Mesendoderm (in vitro differentiated cells): ENCODE measurements at regions not wholly inside any gene's neighbourhood (a gene's known extent, or its start where the extent isn't known, plus 50 kb on each side); places are given as distances from the start of the nearest gene placed in this dataset.

Experiments
- DNase-seq: peaks from one replicate; pipeline ENCODE4 v3.0.0; 2013
- H2AK5ac ChIP-seq: 2 replicates; pipeline ENCODE4 v1.6.1; 2013; ENCODE audit warnings: low read length, inconsistent platforms
- H2BK120ac ChIP-seq: 2 replicates; pipeline ENCODE4 v1.6.1; 2013; ENCODE audit warnings: low read depth, mild to moderate bottlenecking, low read length, moderate library complexity, mixed read lengths
- H2BK15ac ChIP-seq: replicated peaks from 2 replicates; pipeline ENCODE4 v1.6.1; 2013; ENCODE audit warnings: low read depth, mild to moderate bottlenecking, moderate library complexity
- H2BK5ac ChIP-seq: 2 replicates; pipeline ENCODE4 v1.6.1; 2013; ENCODE audit warnings: low read length, inconsistent platforms
- H3K18ac ChIP-seq: 2 replicates; pipeline ENCODE4 v1.6.1; 2013; ENCODE audit warnings: mild to moderate bottlenecking, low read length, mixed read lengths
- H3K23ac ChIP-seq: one replicate; pipeline ENCODE4 v1.6.1; 2013; ENCODE audit warnings: low read length
- H3K27ac ChIP-seq: 2 replicates; pipeline ENCODE4 v1.5.1; 2013; ENCODE audit warnings: low read depth, mild to moderate bottlenecking, inconsistent platforms, low read length, moderate library complexity
- H3K27me3 ChIP-seq: 2 replicates; pipeline ENCODE4 v1.6.1; 2013; ENCODE audit warnings: low read length, control low read depth, mild to moderate bottlenecking, inconsistent platforms; ENCODE audit not compliant: insufficient read depth, poor library complexity
- H3K36me3 ChIP-seq: 2 replicates; pipeline ENCODE4 v1.6.1; 2013; ENCODE audit warnings: low read length, inconsistent platforms; ENCODE audit not compliant: control insufficient read depth, insufficient read depth
- H3K4ac ChIP-seq: one replicate; pipeline ENCODE4 v1.6.1; 2013; ENCODE audit warnings: low read depth, mild to moderate bottlenecking, low read length, moderate library complexity
- H3K4me1 ChIP-seq: 2 replicates; pipeline ENCODE4 v1.6.1; 2013; ENCODE audit warnings: low read depth, low read length, inconsistent platforms; ENCODE audit not compliant: control insufficient read depth
- H3K4me2 ChIP-seq: 2 replicates; pipeline ENCODE4 v1.6.1; 2013; ENCODE audit warnings: low read length
- H3K4me3 ChIP-seq: 2 replicates; pipeline ENCODE4 v1.5.1; 2013; ENCODE audit warnings: mild to moderate bottlenecking, low read length
- H3K56ac ChIP-seq: one replicate; pipeline ENCODE4 v1.6.1; 2013; ENCODE audit warnings: low read length
- H3K79me1 ChIP-seq: 2 replicates; pipeline ENCODE4 v1.6.1; 2013; ENCODE audit warnings: low read length, inconsistent platforms
- H3K79me2 ChIP-seq: 2 replicates; pipeline ENCODE4 v1.6.1; 2013; ENCODE audit warnings: mild to moderate bottlenecking, low read length; ENCODE audit not compliant: control insufficient read depth, insufficient read depth
- H3K9ac ChIP-seq: 2 replicates; pipeline ENCODE4 v1.6.1; 2013; ENCODE audit warnings: low read length, inconsistent platforms
- H4K5ac ChIP-seq: one replicate; pipeline ENCODE4 v1.6.1; 2013; ENCODE audit warnings: low read length
- H4K8ac ChIP-seq: one replicate; pipeline ENCODE4 v1.6.1; 2013; ENCODE audit warnings: low read depth, mild to moderate bottlenecking, control low read depth, low read length, moderate library complexity
- WGBS: extraction: QIAGEN DNeasy Blood & Tissue Kit; methylation state at CpG from one replicate; pipeline ENCODE4 v1.1.7; 2013; ENCODE audit warnings: low lambda C conversion rate, missing lambda C conversion rate; ENCODE audit not compliant: insufficient coverage; ENCODE audit errors: extremely low coverage; 5-methylcytosine and 5-hydroxymethylcytosine counted together

DNA sequence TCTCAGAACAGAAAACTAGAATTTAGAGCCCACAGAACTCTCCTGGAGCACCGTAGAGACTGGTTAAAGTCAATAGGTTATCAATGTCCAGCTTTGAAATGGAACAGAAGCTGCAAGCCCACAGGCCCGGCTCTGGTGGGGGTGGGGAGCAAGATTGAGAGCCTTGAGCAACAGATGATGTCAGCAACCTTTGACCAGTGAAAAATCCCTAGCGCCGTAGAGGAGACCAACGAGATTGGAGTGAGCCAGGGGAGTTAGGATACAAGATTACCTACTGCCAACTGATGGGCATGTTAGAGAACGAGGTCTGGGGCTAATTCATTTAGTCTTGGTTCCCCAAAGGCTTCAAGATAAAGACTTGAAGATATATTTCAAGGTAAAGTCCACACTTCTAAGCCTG is 345.5 kb upstream of the LMCD1 start:
- Histone ChIP-seq H3K27me3 (no peaks in the 10 kb centered on the region), H3K4me3 (no peak overlapping the region), H3K27ac (no peak overlapping the region), H3K4me2 (no peak overlapping the region), H3K79me1 (no peaks in the 10 kb centered on the region), H3K36me3 (no peaks in the 10 kb centered on the region), H3K4me1 (peaks cover 4% of the 10 kb centered on the region), H4K8ac (no peak overlapping the region), H3K9ac (no peak overlapping the region), H2BK5ac (no peak overlapping the region), H2AK5ac (no peak overlapping the region), H3K56ac (no peak overlapping the region), H3K79me2 (no peaks in the 10 kb centered on the region), H3K4ac (peak overlapping the region; percentile 26), H2BK15ac (no peak overlapping the region), H3K18ac (no peak overlapping the region), H4K5ac (no peak overlapping the region), H2BK120ac (no peak overlapping the region), H3K23ac (no peak overlapping the region)
- no CpG with 5 or more reads among the region's 6 CpGs for WGBS
- DNase-seq: no peak

DNA sequence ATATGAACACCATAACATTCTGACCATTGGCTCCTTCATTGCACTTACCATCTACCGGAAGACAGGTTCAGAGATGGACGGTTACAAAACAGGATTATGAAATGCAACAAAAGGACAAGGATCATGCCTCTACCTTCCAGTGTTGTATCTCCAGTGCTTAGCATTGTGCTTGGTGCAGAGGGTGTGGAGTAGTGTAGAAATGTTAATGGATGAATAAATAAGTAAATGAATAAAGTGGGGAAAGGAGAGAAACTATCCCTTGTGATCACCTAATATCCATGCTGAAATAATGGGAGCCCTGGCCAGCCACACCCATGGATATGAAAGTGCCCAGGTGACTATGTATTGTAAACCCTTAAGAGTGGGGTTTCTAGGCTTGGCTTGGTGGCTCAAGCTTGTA is 344.8 kb upstream of the LMCD1 start:
- H4K5ac ChIP-seq: no peak overlapping the region
- H2BK15ac ChIP-seq: no peak overlapping the region
- H3K79me1 ChIP-seq: no peaks in the 10 kb centered on the region
- WGBS: no CpG with 5 or more reads among the region's 2 CpGs
- DNase-seq: no peak
- no peak overlapping the region for H3K56ac ChIP-seq
- H2AK5ac ChIP-seq: no peak overlapping the region
- H3K23ac ChIP-seq: no peak overlapping the region
- H2BK5ac ChIP-seq: no peak overlapping the region
- no peak overlapping the region for H3K9ac ChIP-seq
- H3K4me3 ChIP-seq: no peak overlapping the region
- no peak overlapping the region for H3K4me2 ChIP-seq
- H4K8ac ChIP-seq: no peak overlapping the region
- peaks cover 4% of the 10 kb centered on the region for H3K4me1 ChIP-seq
- H3K79me2 ChIP-seq: no peaks in the 10 kb centered on the region
- H2BK120ac ChIP-seq: no peak overlapping the region
- H3K4ac ChIP-seq: no peak overlapping the region
- no peak overlapping the region for H3K27ac ChIP-seq
- H3K36me3 ChIP-seq: no peaks in the 10 kb centered on the region
- no peaks in the 10 kb centered on the region for H3K27me3 ChIP-seq
- H3K18ac ChIP-seq: no peak overlapping the region

DNA sequence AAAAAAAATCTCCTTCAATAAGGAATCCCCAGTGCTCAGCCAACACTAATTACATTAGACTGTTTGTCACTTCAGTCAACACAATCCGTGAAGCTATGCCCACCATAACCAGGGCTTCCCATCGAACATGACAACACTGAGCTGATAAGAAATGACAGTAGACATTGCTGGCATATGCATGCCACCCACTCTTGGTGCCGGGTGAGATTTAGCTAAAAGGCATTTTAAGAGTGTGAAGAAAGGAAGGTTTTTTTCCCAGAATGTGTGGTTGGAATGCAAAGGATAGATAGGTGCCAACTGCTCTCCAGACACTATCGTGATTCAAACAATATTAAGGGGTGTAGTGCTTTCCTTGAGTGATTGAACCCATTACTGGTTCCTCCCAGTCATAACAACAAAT is 344.0 kb upstream of the LMCD1 start:
- Histone ChIP-seq H3K27me3 (no peaks in the 10 kb centered on the region), H3K18ac (no peak overlapping the region), H2BK15ac (peak overlapping the region; percentile 45), H3K4me1 (peaks cover 4% of the 10 kb centered on the region), H3K4ac (peak overlapping the region; percentile 68), H3K4me3 (no peak overlapping the region), H3K36me3 (no peaks in the 10 kb centered on the region), H3K79me2 (no peaks in the 10 kb centered on the region), H2BK5ac (no peak overlapping the region), H4K8ac (no peak overlapping the region), H3K27ac (no peak overlapping the region), H3K56ac (no peak overlapping the region), H2AK5ac (no peak overlapping the region), H4K5ac (no peak overlapping the region), H3K4me2 (no peak overlapping the region), H3K79me1 (no peaks in the 10 kb centered on the region), H2BK120ac (no peak overlapping the region), H3K23ac (no peak overlapping the region), H3K9ac (no peak overlapping the region)
- no CpG with 5 or more reads among the region's 4 CpGs for WGBS
- no peak for DNase-seq

DNA sequence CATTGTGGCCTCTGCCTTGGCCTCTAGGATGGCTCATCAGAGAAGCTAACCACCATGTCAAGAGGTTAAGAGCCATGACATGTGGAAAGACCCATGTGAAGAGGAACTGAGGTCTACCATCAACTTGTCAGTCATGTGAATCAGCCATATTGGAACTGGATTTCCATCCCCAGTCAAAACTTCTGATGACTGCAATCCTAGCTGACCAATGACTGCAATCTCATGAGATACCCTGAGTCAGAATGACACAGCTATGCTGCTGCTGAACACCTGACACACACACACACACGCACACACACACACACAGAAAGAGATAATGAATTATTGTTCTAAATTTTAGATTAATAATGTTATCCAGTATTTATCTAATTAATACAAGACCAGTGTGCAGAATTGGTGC is 337.5 kb upstream of the LMCD1 start:
- WGBS: no CpG with 5 or more reads among the region's 1 CpG
- H2AK5ac ChIP-seq: no peak overlapping the region
- no peak overlapping the region for H3K18ac ChIP-seq
- H3K36me3 ChIP-seq: no peaks in the 10 kb centered on the region
- no peak overlapping the region for H3K4me3 ChIP-seq
- H3K4me2 ChIP-seq: no peak overlapping the region
- no peak overlapping the region for H4K5ac ChIP-seq
- H4K8ac ChIP-seq: no peak overlapping the region
- H3K9ac ChIP-seq: no peak overlapping the region
- H3K27ac ChIP-seq: no peak overlapping the region
- peaks cover 2% of the 10 kb centered on the region for H3K27me3 ChIP-seq
- H3K4me1 ChIP-seq: peaks cover 2% of the 10 kb centered on the region
- no peak for DNase-seq
- no peak overlapping the region for H2BK15ac ChIP-seq
- H2BK5ac ChIP-seq: no peak overlapping the region
- H3K4ac ChIP-seq: no peak overlapping the region
- H3K23ac ChIP-seq: no peak overlapping the region
- H3K79me1 ChIP-seq: no peaks in the 10 kb centered on the region
- H3K56ac ChIP-seq: no peak overlapping the region
- no peaks in the 10 kb centered on the region for H3K79me2 ChIP-seq
- H2BK120ac ChIP-seq: no peak overlapping the region

DNA sequence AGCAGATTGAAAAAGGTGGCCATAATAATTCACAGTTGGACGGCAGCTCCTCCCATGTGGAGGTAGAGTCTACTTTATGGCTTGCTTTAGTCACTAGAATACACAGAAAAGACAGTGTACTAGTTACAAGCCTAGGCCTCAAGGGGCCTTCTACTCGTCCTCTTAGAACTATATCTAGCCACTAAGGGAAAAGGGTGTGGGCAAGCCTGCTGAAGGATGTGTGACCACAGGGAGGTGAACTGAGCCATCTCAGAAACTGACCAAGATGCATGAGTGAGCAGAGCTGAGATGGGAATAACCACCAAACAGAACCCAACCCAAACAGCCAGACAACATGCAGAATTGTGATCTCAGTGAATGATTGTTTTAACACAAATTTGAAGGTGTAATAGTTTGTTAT is 335.6 kb upstream of the LMCD1 start:
- no peaks in the 10 kb centered on the region for H3K4me1 ChIP-seq
- H2AK5ac ChIP-seq: no peak overlapping the region
- H3K4me2 ChIP-seq: no peak overlapping the region
- H3K79me1 ChIP-seq: no peaks in the 10 kb centered on the region
- H3K23ac ChIP-seq: no peak overlapping the region
- no peaks in the 10 kb centered on the region for H3K79me2 ChIP-seq
- H3K9ac ChIP-seq: no peak overlapping the region
- no CpG with 5 or more reads among the region's 2 CpGs for WGBS
- H2BK120ac ChIP-seq: no peak overlapping the region
- H2BK15ac ChIP-seq: peak overlapping the region; percentile 27
- H3K4me3 ChIP-seq: no peak overlapping the region
- H3K56ac ChIP-seq: no peak overlapping the region
- peaks cover 2% of the 10 kb centered on the region for H3K27me3 ChIP-seq
- no peaks in the 10 kb centered on the region for H3K36me3 ChIP-seq
- H3K18ac ChIP-seq: no peak overlapping the region
- no peak overlapping the region for H4K8ac ChIP-seq
- no peak overlapping the region for H3K4ac ChIP-seq
- no peak overlapping the region for H3K27ac ChIP-seq
- peak; percentile 42 for DNase-seq
- no peak overlapping the region for H4K5ac ChIP-seq
- H2BK5ac ChIP-seq: no peak overlapping the region

DNA sequence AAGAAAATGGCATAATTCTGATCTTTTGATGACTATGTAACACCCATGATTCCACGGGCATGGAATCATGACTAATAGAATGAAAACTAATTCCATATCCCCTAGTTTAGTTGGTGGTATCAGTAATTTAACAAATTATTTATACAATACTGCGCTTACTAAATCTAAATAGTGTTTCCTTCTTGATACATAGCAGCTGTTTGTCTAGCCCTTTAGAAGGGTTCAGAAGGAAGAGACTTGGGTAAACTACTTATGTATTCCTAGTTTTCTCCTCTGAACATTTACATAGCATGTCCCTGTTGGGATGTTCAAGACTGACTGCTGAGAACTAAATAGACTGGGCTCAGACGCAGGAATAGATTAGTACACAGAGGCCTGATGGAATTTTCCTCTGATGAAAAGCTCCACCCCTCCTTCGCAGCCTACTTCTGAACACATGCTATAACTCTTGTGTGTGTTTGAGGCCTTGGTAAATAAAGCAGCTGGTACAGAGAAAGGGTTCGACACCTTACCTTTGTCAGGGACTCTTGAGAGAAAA is 330.6 kb upstream of the LMCD1 start:
- H3K79me1 ChIP-seq: no peaks in the 10 kb centered on the region
- peaks cover 4% of the 10 kb centered on the region for H3K4me1 ChIP-seq
- H3K4ac ChIP-seq: peak overlapping the region; percentile 66
- WGBS: no CpG with 5 or more reads among the region's 5 CpGs
- H2AK5ac ChIP-seq: no peak overlapping the region
- no peaks in the 10 kb centered on the region for H3K36me3 ChIP-seq
- H3K4me2 ChIP-seq: no peak overlapping the region
- H3K27ac ChIP-seq: no peak overlapping the region
- H3K56ac ChIP-seq: no peak overlapping the region
- no peak overlapping the region for H2BK5ac ChIP-seq
- H4K5ac ChIP-seq: no peak overlapping the region
- H2BK15ac ChIP-seq: peak overlapping the region; percentile 76
- no peaks in the 10 kb centered on the region for H3K79me2 ChIP-seq
- no peak overlapping the region for H3K4me3 ChIP-seq
- H3K9ac ChIP-seq: no peak overlapping the region
- no peak overlapping the region for H2BK120ac ChIP-seq
- H3K23ac ChIP-seq: no peak overlapping the region
- H3K18ac ChIP-seq: peak overlapping the region; percentile 76
- no peak overlapping the region for H4K8ac ChIP-seq
- H3K27me3 ChIP-seq: no peaks in the 10 kb centered on the region
- DNase-seq: no peak
